Lower lobe of right lung (tissue), 2 donors: ENCODE measurements at regions not wholly inside any gene's neighbourhood (a gene's known extent, or its start where the extent isn't known, plus 50 kb on each side); places are given as distances from the start of the nearest gene placed in this dataset.

Experiments used
- ATAC-seq, 2 donors: fragments of 200-7000 bp; cut with Tn5 transposase; one replicate each; pipeline ENCODE4 v1.9.1; 2020 to 2022; ENCODE audit warnings: mild to moderate bottlenecking in 2 of 2, moderate library complexity in 2 of 2
- DNase-seq: peaks from one replicate; pipeline ENCODE4 v3.0.0-alpha.2; 2020
- H3K27ac ChIP-seq: fragments of 200-600 bp; one replicate; pipeline ENCODE4 v1.8.0; 2022
- H3K27me3 ChIP-seq: fragments of 200-600 bp; one replicate; pipeline ENCODE4 v1.8.0; 2022; ENCODE audit warnings: low read depth
- H3K36me3 ChIP-seq: fragments of 200-600 bp; one replicate; pipeline ENCODE4 v1.8.0; 2022; ENCODE audit warnings: mild to moderate bottlenecking
- H3K4me1 ChIP-seq: fragments of 200-600 bp; one replicate; pipeline ENCODE4 v1.8.0; 2022
- H3K4me3 ChIP-seq: fragments of 200-600 bp; one replicate; pipeline ENCODE4 v1.8.0; 2022; ENCODE audit warnings: mild to moderate bottlenecking
- H3K9me3 ChIP-seq: fragments of 200-600 bp; one replicate; pipeline ENCODE4 v1.8.0; 2022
- CTCF ChIP-seq: fragments of 200-600 bp; IDR thresholded peaks from one replicate; pipeline ENCODE4 v1.8.0; 2022; ENCODE audit warnings: antibody characterized with exemption, mild to moderate bottlenecking
- intact Hi-C: fragments of 100-400 bp; cut with DNase I; formaldehyde crosslinking; loops from one replicate; pipeline ENCODE4 v1.11.0; 2022
- donor health status: DM: no; HTN: yes; CAD: no; lungs with severe emphysema.

DNA sequence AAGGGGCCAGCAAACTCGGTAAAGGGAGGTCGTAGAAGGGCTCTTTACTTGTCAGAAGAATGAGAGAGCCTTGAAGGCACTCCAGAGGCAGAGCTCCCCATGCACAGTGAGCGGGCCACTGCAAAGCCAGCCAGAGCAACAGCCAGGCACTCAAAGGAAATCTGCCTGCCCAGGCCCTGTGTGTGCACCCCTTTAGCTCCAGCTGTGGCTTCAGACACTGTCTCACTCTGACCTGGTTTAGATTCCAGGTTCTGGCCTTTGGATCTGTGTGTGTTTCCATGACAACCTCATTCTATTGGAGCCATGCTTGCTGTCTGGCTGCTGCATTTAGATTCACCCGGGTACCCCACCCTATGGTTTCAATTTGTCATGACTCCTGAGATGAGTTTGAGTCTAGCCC lies 170.3 kb downstream of the CAPZA3 start:
- H3K27me3 ChIP-seq = no peaks in the 10 kb centered on the region
- no peak overlapping the region for H3K4me3 ChIP-seq
- ATAC-seq = peak in 1 of 2 donors; percentile 29
- H3K36me3 ChIP-seq = no peaks in the 10 kb centered on the region
- intact Hi-C loops = no loop called here
- no peak for DNase-seq
- H3K9me3 ChIP-seq = peaks cover 7% of the 10 kb centered on the region
- TF ChIP-seq CTCF = no peak
- H3K27ac ChIP-seq = no peak overlapping the region
- no peaks in the 10 kb centered on the region for H3K4me1 ChIP-seq

GRCh38 chr12:18919871-18920511 lies 182.1 kb downstream of the CAPZA3 start:
- no peak overlapping the region for H3K4me3 ChIP-seq
- no peak for ATAC-seq
- intact Hi-C loops = no loop called here
- no peak for TF ChIP-seq CTCF
- H3K4me1 ChIP-seq = no peaks in the 10 kb centered on the region
- DNase-seq = no peak
- H3K36me3 ChIP-seq = no peaks in the 10 kb centered on the region
- no peaks in the 10 kb centered on the region for H3K9me3 ChIP-seq
- no peaks in the 10 kb centered on the region for H3K27me3 ChIP-seq
- H3K27ac ChIP-seq = no peak overlapping the region

GRCh38 chr12:18922851-18923250 lies 184.9 kb downstream of the CAPZA3 start:
- no peak for TF ChIP-seq CTCF

GRCh38 chr12:18923721-18924120 lies 185.8 kb downstream of the CAPZA3 start:
- no peak for ATAC-seq
- intact Hi-C loops = no loop called here

More at GRCh38 chr12:18922851-18923250, 184.9 kb downstream of the CAPZA3 start:
- no peak for ATAC-seq
- intact Hi-C loops = no loop called here
- Histone ChIP-seq H3K4me3 (no peak overlapping the region), H3K27me3 (no peaks in the 10 kb centered on the region), H3K9me3 (no peaks in the 10 kb centered on the region), H3K36me3 (no peaks in the 10 kb centered on the region), H3K4me1 (no peaks in the 10 kb centered on the region), H3K27ac (no peak overlapping the region)
- no peak for DNase-seq

DNA sequence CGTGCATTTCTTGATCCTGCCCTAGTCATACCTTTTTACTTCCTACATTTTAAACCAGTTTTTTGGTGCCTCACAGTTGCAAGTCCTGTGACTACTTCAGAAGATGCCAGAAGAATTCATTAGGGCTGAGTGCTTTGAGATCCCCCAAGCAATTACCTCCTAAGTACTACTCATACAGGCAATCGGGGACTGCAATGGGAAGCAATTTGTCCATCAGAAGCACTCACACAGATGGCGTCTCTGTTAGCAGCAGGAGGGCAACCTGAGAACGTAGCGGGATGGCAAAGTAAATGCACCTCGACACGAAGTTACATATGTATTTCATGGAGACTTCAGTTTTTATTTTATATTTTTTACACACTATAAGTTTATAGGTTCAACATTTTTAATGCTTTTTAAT lies 188.3 kb downstream of the CAPZA3 start:
- DNase-seq = no peak
- intact Hi-C loops = no loop called here
- H3K4me1 ChIP-seq = no peaks in the 10 kb centered on the region
- TF ChIP-seq CTCF = no peak
- H3K36me3 ChIP-seq = no peaks in the 10 kb centered on the region
- H3K27ac ChIP-seq = no peak overlapping the region
- no peak overlapping the region for H3K4me3 ChIP-seq
- no peaks in the 10 kb centered on the region for H3K27me3 ChIP-seq
- no peaks in the 10 kb centered on the region for H3K9me3 ChIP-seq
- no peak for ATAC-seq

More at GRCh38 chr12:18923721-18924120, 185.8 kb downstream of the CAPZA3 start:
- Histone ChIP-seq H3K27me3 (no peaks in the 10 kb centered on the region), H3K27ac (no peak overlapping the region), H3K36me3 (no peaks in the 10 kb centered on the region), H3K9me3 (no peaks in the 10 kb centered on the region), H3K4me1 (no peaks in the 10 kb centered on the region), H3K4me3 (no peak overlapping the region)
- TF ChIP-seq CTCF = no peak
- no peak for DNase-seq
